Erythroblast (primary cell): ENCODE measurements at regions not wholly inside any gene's neighbourhood (a gene's known extent, or its start where the extent isn't known, plus 50 kb on each side); places are given as distances from the start of the nearest gene placed in this dataset.

Experiments
- GATA1 ChIP-seq: IDR thresholded peaks from 2 replicates; pipeline ENCODE4 v1.6.1; 2011; ENCODE audit warnings: low read depth, mild to moderate bottlenecking, control low read depth, low read length, moderate library complexity
- POLR2A ChIP-seq: IDR thresholded peaks from 2 replicates; pipeline ENCODE4 v1.6.1; 2011; ENCODE audit warnings: mild to moderate bottlenecking, low read length

DNA sequence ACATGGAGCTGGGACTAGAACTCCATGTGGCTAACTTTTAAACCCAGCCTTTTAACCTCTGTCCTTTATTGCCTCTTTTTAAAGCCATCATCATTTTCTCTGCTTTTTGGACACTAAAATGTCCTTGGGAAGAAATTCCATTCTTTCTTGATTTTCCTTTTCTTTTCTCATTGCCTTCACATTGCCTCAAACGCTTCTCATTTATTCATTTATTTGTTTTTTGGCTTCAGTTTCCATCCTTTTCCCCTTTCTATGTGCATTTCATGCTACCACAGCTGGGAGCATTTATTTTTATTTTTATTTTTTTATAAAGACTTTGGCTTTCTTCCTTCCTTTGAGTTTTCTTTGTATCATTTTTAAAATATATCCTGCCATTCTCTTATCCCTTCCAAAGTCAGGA is 212.2 kb downstream of the DACT1 start:
- TF ChIP-seq POLR2A, result no peak
- no peak for TF ChIP-seq GATA1
